ENCODE measurements at regions not wholly inside any gene's neighbourhood (a gene's known extent, or its start where the extent isn't known, plus 50 kb on each side); places are given as distances from the start of the nearest gene placed in this dataset.

- TF ChIP-seq EZH2phosphoT487 (IDR thresholded peaks at IDR 0.05; ENCODE audit: insufficient read depth, low read depth) (no peak), EZH2 (IDR thresholded peaks at IDR 0.05; ENCODE audit: insufficient read depth, poor library complexity, severe bottlenecking) (no peak)
Measured at GRCh38 chr4:83751336-83751949, 215.5 kb downstream of the GPAT3 start.
